H1 (cell line): ENCODE measurements at regions not wholly inside any gene's neighbourhood (a gene's known extent, or its start where the extent isn't known, plus 50 kb on each side); places are given as distances from the start of the nearest gene placed in this dataset.

Experiments
- ASH2L ChIP-seq: fragments of 200-600, 300-600 bp; sonication (generic); IDR thresholded peaks from one replicate; pipeline ENCODE4 v1.7.1; 2017; ENCODE audit warnings: low read length
- POLR2AphosphoS5 ChIP-seq: IDR thresholded peaks from 2 replicates; pipeline ENCODE4 v1.6.1; 2011; ENCODE audit warnings: low read depth, low read length

DNA sequence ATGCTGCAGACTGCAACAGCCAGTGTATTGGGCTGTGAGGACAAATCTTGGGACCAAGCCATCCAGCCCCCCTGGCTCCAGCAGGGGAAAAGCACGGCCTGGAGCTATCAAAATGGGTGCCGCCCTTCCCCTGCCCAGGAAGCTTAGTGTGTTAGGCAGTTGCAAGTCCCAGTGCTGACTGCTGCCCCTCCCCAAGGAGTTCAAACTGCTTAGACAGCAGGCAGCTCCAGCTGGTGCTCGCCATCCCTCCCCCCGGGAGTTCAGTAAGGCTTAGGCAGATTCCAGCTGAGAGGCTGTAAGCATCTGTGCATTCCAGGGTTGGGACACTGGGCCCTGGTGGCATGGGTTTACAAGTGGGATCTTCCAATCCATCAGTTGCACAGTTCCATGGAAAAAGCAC lies 579.6 kb upstream of the NR5A2 start (continued):
- no peak for TF ChIP-seq POLR2AphosphoS5
- TF ChIP-seq ASH2L: no peak
